ENCODE measurements at regions not wholly inside any gene's neighbourhood (a gene's known extent, or its start where the extent isn't known, plus 50 kb on each side); places are given as distances from the start of the nearest gene placed in this dataset.

DNA sequence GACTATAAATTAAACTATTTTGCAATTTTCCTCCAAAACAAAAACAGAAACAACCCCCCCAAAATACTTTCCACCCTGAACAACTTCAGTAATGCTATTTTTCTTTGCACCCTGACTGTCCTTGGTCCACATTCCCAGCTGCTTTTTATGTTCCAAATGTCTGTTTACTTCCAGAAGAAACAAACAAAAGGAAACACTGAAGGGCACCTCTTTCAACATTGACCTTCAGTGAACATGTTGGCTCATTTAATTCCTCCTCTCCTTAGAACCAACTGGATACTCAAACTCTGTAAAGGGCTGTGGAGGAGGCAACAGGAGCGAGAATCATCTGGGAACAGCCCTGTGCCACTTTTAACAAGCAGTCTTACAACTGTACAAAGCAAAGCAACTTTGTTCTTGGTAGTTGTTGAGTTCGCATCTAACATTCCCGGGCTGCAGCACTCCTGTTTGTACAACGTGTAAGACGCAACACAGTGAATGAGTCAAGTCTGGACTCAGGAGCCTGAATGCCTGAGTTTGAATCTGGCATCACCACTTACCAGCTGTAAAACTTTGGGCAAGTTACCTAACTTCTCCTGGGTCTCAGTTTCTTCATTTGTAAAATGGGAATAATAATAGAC, 111.4 kb upstream of the GATA6 start:
- no peaks in the 10 kb centered on the region for H3K4me1 Mint-ChIP-seq
- H3K36me3 Mint-ChIP-seq = no peaks in the 10 kb centered on the region
- H3K27me3 Mint-ChIP-seq = no peaks in the 10 kb centered on the region

DNA sequence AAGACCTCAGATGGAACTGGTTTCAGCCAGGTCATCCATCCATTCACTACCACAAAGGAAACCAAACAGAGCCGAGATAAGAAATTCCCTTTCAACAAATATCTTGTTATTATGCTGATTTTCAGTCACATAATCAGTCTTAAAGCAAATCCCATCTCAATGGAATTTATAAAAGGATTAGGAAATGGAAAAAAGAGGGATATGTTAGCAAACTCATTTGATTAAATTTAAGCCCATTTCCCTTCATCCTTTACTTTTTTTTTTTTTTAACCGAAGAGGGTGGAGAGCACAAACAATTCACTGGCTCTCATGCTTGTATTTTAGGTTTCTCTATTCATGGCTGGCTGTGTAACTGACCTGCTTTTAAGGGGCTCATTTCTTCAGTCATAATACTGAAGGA, 109.0 kb upstream of the GATA6 start:
- Histone ChIP-seq H3K4me1 (ENCODE audit: control insufficient read depth, insufficient read depth, low read length, poor library complexity, severe bottlenecking) (no peaks in the 10 kb centered on the region), H3K27me3 (ENCODE audit: control insufficient read depth, insufficient read depth, low read length) (no peaks in the 10 kb centered on the region), H3K27ac (ENCODE audit: insufficient read depth, low read length, poor library complexity, severe bottlenecking) (no peak overlapping the region), H3K36me3 (ENCODE audit: control insufficient read depth, insufficient read depth, low read length) (no peaks in the 10 kb centered on the region), H3K9me3 (ENCODE audit: control insufficient read depth in 2 of 2, low read length in 2 of 2) (no peaks in the 10 kb centered on the region), H3K4me3 (ENCODE audit: low read depth, low read length) (no peak overlapping the region)
- no peak for ATAC-seq (ENCODE audit: low read depth in 2 of 2)
- Mint-ChIP-seq H3K9me3 (peaks cover 0 to 7% (median 3%) of the 10 kb centered on the region in 7 donors), H3K4me3 (no peak overlapping the region), H3K27ac (no peak overlapping the region), H3K27me3 (no peaks in the 10 kb centered on the region), H3K4me1 (no peaks in the 10 kb centered on the region), H3K36me3 (no peaks in the 10 kb centered on the region)
- no peak for DNase-seq

More for the DNA sequence above, 111.4 kb upstream of the GATA6 start:
- Mint-ChIP-seq H3K27ac (no peak overlapping the region), H3K4me3 (no peak overlapping the region), H3K9me3 (peaks cover 0 to 5% (median 2%) of the 10 kb centered on the region in 7 donors)
- no peak for DNase-seq
- ATAC-seq (ENCODE audit: low read depth in 2 of 2) = no peak
- no peak overlapping the region for H3K4me3 ChIP-seq (ENCODE audit: low read depth, low read length)
- H3K9me3 ChIP-seq (ENCODE audit: control insufficient read depth in 2 of 2, low read length in 2 of 2) = no peaks in the 10 kb centered on the region
- no peaks in the 10 kb centered on the region for H3K27me3 ChIP-seq (ENCODE audit: control insufficient read depth, insufficient read depth, low read length)
- H3K36me3 ChIP-seq (ENCODE audit: control insufficient read depth, insufficient read depth, low read length) = no peaks in the 10 kb centered on the region
- H3K27ac ChIP-seq (ENCODE audit: insufficient read depth, low read length, poor library complexity, severe bottlenecking) = no peak overlapping the region
- no peaks in the 10 kb centered on the region for H3K4me1 ChIP-seq (ENCODE audit: control insufficient read depth, insufficient read depth, low read length, poor library complexity, severe bottlenecking)

DNA sequence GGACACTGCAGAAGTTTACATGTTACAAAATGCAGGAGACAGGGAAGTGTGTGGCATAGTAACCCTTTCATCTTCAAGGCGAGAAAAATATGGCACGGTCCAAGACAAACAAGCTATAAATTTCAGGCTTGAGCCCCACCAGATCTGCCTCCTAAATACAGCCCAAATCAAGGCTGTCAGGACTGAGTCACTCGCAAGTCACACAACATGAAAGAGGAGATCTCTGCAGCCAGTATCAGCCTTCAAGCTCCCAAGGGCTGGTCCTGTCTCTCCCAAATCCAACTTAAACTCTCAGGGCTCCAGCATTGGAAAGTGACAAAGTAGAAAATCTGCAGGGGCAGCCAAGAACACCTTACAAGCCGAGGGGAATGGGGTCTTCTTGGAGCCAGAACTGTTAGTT, 106.3 kb upstream of the GATA6 start:
- no peaks in the 10 kb centered on the region for H3K27me3 Mint-ChIP-seq
- ATAC-seq (ENCODE audit: low read depth in 2 of 2) (no peak), DNase-seq (no peak)
- H3K36me3 Mint-ChIP-seq = no peaks in the 10 kb centered on the region
- H3K9me3 Mint-ChIP-seq = peaks cover 0 to 8% (median 0%) of the 10 kb centered on the region in 7 donors
- Histone ChIP-seq H3K36me3 (ENCODE audit: control insufficient read depth, insufficient read depth, low read length) (no peaks in the 10 kb centered on the region), H3K27me3 (ENCODE audit: control insufficient read depth, insufficient read depth, low read length) (no peaks in the 10 kb centered on the region), H3K4me1 (ENCODE audit: control insufficient read depth, insufficient read depth, low read length, poor library complexity, severe bottlenecking) (no peaks in the 10 kb centered on the region), H3K27ac (ENCODE audit: insufficient read depth, low read length, poor library complexity, severe bottlenecking) (no peak overlapping the region), H3K9me3 (ENCODE audit: control insufficient read depth in 2 of 2, low read length in 2 of 2) (no peaks in the 10 kb centered on the region), H3K4me3 (ENCODE audit: low read depth, low read length) (no peak overlapping the region)
- H3K27ac Mint-ChIP-seq = no peak overlapping the region
- no peak overlapping the region for H3K4me3 Mint-ChIP-seq
- H3K4me1 Mint-ChIP-seq = no peaks in the 10 kb centered on the region

DNA sequence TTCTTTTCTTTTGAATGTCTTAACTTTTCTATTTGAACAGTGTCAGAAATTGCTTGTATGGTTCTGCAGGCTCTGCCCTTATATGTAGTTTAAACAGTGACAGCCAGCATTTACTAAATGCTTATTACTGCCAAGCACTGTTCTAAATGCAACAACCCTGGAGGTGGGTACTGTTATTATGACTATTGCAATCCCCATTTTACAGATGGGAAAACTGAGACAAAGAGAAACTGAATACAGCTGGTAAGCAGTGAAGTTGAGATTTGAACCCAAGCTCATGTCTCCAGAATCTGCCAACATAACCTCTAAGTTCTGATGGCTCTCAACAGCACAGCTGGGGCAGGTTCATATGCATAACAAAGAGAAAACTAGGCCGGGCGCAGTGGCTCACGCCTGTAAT, 105.7 kb upstream of the GATA6 start:
- ATAC-seq (ENCODE audit: low read depth in 2 of 2) = no peak
- Histone ChIP-seq H3K4me3 (ENCODE audit: low read depth, low read length) (no peak overlapping the region), H3K36me3 (ENCODE audit: control insufficient read depth, insufficient read depth, low read length) (no peaks in the 10 kb centered on the region), H3K4me1 (ENCODE audit: control insufficient read depth, insufficient read depth, low read length, poor library complexity, severe bottlenecking) (no peaks in the 10 kb centered on the region), H3K9me3 (ENCODE audit: control insufficient read depth in 2 of 2, low read length in 2 of 2) (no peaks in the 10 kb centered on the region), H3K27ac (ENCODE audit: insufficient read depth, low read length, poor library complexity, severe bottlenecking) (no peak overlapping the region), H3K27me3 (ENCODE audit: control insufficient read depth, insufficient read depth, low read length) (no peaks in the 10 kb centered on the region)
- no peaks in the 10 kb centered on the region for H3K36me3 Mint-ChIP-seq
- H3K27ac Mint-ChIP-seq = no peak overlapping the region
- no peak overlapping the region for H3K4me3 Mint-ChIP-seq
- no peaks in the 10 kb centered on the region for H3K27me3 Mint-ChIP-seq
- no peaks in the 10 kb centered on the region for H3K4me1 Mint-ChIP-seq
- DNase-seq = no peak
- H3K9me3 Mint-ChIP-seq = peaks cover 0 to 8% (median 0%) of the 10 kb centered on the region in 7 donors

DNA sequence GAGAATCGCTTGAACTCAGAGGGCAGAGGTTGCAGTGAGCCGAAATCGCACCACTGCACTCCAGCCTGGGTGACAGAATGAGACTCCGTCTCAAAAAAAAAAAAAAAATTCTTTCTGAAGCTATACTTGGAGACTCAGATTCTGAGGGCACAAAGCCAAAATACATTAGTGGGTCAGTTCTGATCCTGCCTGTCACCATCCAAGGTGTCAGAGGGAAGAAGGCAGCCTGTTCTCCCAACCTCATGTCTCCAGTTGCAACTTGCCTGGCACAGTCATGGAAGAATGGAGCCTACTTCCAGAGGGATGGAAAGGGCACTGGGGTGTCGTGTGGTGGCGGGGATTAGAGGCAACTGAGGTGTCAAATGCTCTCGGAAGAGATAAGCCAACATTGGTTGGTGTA, 104.8 kb upstream of the GATA6 start:
- ATAC-seq (ENCODE audit: low read depth in 2 of 2) (no peak), DNase-seq (no peak)
- no peaks in the 10 kb centered on the region for H3K4me1 Mint-ChIP-seq
- Histone ChIP-seq H3K4me3 (ENCODE audit: low read depth, low read length) (no peak overlapping the region), H3K36me3 (ENCODE audit: control insufficient read depth, insufficient read depth, low read length) (no peaks in the 10 kb centered on the region), H3K4me1 (ENCODE audit: control insufficient read depth, insufficient read depth, low read length, poor library complexity, severe bottlenecking) (no peaks in the 10 kb centered on the region), H3K27ac (ENCODE audit: insufficient read depth, low read length, poor library complexity, severe bottlenecking) (no peak overlapping the region), H3K27me3 (ENCODE audit: control insufficient read depth, insufficient read depth, low read length) (no peaks in the 10 kb centered on the region), H3K9me3 (ENCODE audit: control insufficient read depth in 2 of 2, low read length in 2 of 2) (no peaks in the 10 kb centered on the region)
- no peaks in the 10 kb centered on the region for H3K36me3 Mint-ChIP-seq
- H3K27me3 Mint-ChIP-seq = no peaks in the 10 kb centered on the region
- no peak overlapping the region for H3K4me3 Mint-ChIP-seq
- H3K9me3 Mint-ChIP-seq = peaks cover 0 to 8% (median 0%) of the 10 kb centered on the region in 7 donors
- no peak overlapping the region for H3K27ac Mint-ChIP-seq

DNA sequence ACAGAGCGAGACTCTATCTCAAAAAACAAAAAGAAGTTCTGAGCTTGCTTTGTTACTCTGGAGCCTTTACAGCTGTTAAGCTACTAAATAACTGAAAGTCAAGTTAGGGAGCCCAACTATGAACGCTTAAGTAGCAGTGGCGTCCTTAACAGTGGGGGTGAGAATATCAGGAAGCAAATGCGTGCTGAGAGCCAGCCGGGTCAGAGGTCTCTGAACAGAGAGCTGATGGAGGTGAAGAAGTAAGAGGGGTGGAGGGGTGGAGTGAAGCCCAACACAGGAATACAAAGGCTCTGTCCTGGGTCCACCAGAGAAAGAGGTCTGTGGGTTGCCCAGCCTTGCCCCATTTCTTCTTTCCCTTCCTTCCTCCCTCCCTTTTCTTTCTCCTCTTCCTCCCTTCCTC, 104.1 kb upstream of the GATA6 start:
- Mint-ChIP-seq H3K36me3 (no peaks in the 10 kb centered on the region), H3K4me3 (no peak overlapping the region), H3K27ac (no peak overlapping the region), H3K4me1 (no peaks in the 10 kb centered on the region), H3K27me3 (no peaks in the 10 kb centered on the region), H3K9me3 (peaks cover 0 to 8% (median 0%) of the 10 kb centered on the region in 7 donors)
- ATAC-seq (ENCODE audit: low read depth in 2 of 2) (no peak), DNase-seq (no peak)
- no peaks in the 10 kb centered on the region for H3K9me3 ChIP-seq (ENCODE audit: control insufficient read depth in 2 of 2, low read length in 2 of 2)
- H3K4me3 ChIP-seq (ENCODE audit: low read depth, low read length) = no peak overlapping the region
- no peak overlapping the region for H3K27ac ChIP-seq (ENCODE audit: insufficient read depth, low read length, poor library complexity, severe bottlenecking)
- no peaks in the 10 kb centered on the region for H3K36me3 ChIP-seq (ENCODE audit: control insufficient read depth, insufficient read depth, low read length)
- no peaks in the 10 kb centered on the region for H3K27me3 ChIP-seq (ENCODE audit: control insufficient read depth, insufficient read depth, low read length)
- no peaks in the 10 kb centered on the region for H3K4me1 ChIP-seq (ENCODE audit: control insufficient read depth, insufficient read depth, low read length, poor library complexity, severe bottlenecking)

DNA sequence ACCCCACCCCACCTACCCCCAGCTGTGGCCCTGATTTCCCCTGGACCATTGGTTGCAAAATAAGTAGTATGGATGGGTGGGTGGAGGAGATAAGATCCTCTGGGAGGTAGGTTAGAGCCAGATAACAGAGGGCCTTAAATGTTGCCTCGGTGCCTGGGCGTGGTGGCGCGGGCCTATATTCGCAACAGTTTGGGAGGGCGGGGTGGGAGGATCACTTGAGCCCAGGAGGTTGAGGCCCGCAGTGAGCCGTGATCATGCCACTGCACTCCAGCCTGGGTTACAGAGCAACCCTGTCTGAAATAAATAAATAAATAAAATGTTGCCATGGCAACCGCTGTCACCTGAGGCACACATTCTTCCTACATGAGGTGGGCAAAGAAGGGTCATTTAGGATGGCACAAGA, 103.3 kb upstream of the GATA6 start:
- Histone ChIP-seq H3K9me3 (ENCODE audit: control insufficient read depth in 2 of 2, low read length in 2 of 2) (no peaks in the 10 kb centered on the region), H3K27me3 (ENCODE audit: control insufficient read depth, insufficient read depth, low read length) (no peaks in the 10 kb centered on the region), H3K4me3 (ENCODE audit: low read depth, low read length) (no peak overlapping the region), H3K36me3 (ENCODE audit: control insufficient read depth, insufficient read depth, low read length) (no peaks in the 10 kb centered on the region), H3K27ac (ENCODE audit: insufficient read depth, low read length, poor library complexity, severe bottlenecking) (no peak overlapping the region), H3K4me1 (ENCODE audit: control insufficient read depth, insufficient read depth, low read length, poor library complexity, severe bottlenecking) (no peaks in the 10 kb centered on the region)
- Mint-ChIP-seq H3K4me3 (no peak overlapping the region), H3K27me3 (no peaks in the 10 kb centered on the region), H3K4me1 (no peaks in the 10 kb centered on the region), H3K36me3 (no peaks in the 10 kb centered on the region), H3K27ac (no peak overlapping the region), H3K9me3 (peaks cover 0 to 8% (median 0%) of the 10 kb centered on the region in 7 donors)
- DNase-seq = no peak
- ATAC-seq (ENCODE audit: low read depth in 2 of 2) = no peak

DNA sequence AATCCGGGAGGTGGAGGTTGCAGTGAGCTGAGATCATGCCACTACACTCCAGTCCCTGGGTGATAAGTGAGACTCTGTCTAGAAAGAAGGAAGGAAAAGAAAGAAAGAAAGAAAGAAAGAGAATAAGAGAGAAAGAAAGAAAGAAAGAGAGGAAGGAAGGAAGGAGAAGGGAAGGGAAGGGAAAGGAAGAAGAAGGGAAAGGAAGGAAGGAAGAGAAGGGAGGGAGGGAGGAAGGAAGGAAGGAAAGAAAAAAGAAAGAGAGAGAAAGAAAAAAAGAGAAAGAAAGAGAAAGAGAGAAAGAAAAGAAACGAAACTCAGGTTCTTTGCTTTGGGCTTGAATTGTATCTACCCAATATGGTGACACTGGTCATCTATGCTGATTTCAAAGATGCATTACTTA, 102.3 kb upstream of the GATA6 start:
- Histone ChIP-seq H3K4me1 (ENCODE audit: control insufficient read depth, insufficient read depth, low read length, poor library complexity, severe bottlenecking) (no peaks in the 10 kb centered on the region), H3K4me3 (ENCODE audit: low read depth, low read length) (no peak overlapping the region), H3K36me3 (ENCODE audit: control insufficient read depth, insufficient read depth, low read length) (no peaks in the 10 kb centered on the region), H3K9me3 (ENCODE audit: control insufficient read depth in 2 of 2, low read length in 2 of 2) (no peaks in the 10 kb centered on the region), H3K27ac (ENCODE audit: insufficient read depth, low read length, poor library complexity, severe bottlenecking) (no peak overlapping the region), H3K27me3 (ENCODE audit: control insufficient read depth, insufficient read depth, low read length) (no peaks in the 10 kb centered on the region)
- Mint-ChIP-seq H3K27ac (no peak overlapping the region), H3K27me3 (no peaks in the 10 kb centered on the region), H3K9me3 (peaks cover 0 to 7% (median 0%) of the 10 kb centered on the region in 7 donors), H3K36me3 (no peaks in the 10 kb centered on the region), H3K4me3 (no peak overlapping the region), H3K4me1 (no peaks in the 10 kb centered on the region)
- DNase-seq (no peak), ATAC-seq (ENCODE audit: low read depth in 2 of 2) (no peak)
